Medulla oblongata (tissue), 1 donor: ENCODE measurements at regions not wholly inside any gene's neighbourhood (a gene's known extent, or its start where the extent isn't known, plus 50 kb on each side); places are given as distances from the start of the nearest gene placed in this dataset.
"Not testable (repeated sequence)": the region's sequence is repeated elsewhere in the genome, so short reads cannot be mapped to it uniquely, and the experiment has no call there.

Experiments
- DNase-seq: peaks from one replicate; pipeline ENCODE4 v3.0.0-alpha.2; 2015; ENCODE audit errors: extremely low spot score

GRCh38 chr22:48488611-48489511 lies 1338.8 kb downstream of the BRD1 start:
- DNase-seq, result no peak

- DNase-seq, result no peak
Measured at GRCh38 chr22:48488149-48488551, 1339.5 kb downstream of the BRD1 start.

GRCh38 chr22:48486558-48486957 lies 1341.1 kb downstream of the BRD1 start:
- DNase-seq, result no peak

- no peak for DNase-seq
Measured at GRCh38 chr22:48486134-48486532, 1341.5 kb downstream of the BRD1 start.

GRCh38 chr22:48485149-48486133 lies 1342.2 kb downstream of the BRD1 start:
- no peak for DNase-seq

GRCh38 chr22:48483764-48484528 lies 1343.7 kb downstream of the BRD1 start:
- no peak for DNase-seq

GRCh38 chr22:48482771-48483170 lies 1344.9 kb downstream of the BRD1 start:
- no peak for DNase-seq

- not testable (repeated sequence) for DNase-seq
Measured at GRCh38 chr22:48482198-48482597, 1345.5 kb downstream of the BRD1 start.

GRCh38 chr22:48481748-48482147 lies 1345.9 kb downstream of the BRD1 start:
- no peak for DNase-seq

- peak; percentile 59 for DNase-seq
Measured at GRCh38 chr22:48478529-48479265, 1349.0 kb downstream of the BRD1 start.

GRCh38 chr22:48478124-48478523 lies 1349.5 kb downstream of the BRD1 start:
- no peak for DNase-seq

GRCh38 chr22:48477031-48477721 lies 1350.5 kb downstream of the BRD1 start:
- DNase-seq, result peak; percentile 74

GRCh38 chr22:48476577-48476976 lies 1351.1 kb downstream of the BRD1 start:
- no peak for DNase-seq

- no peak for DNase-seq
Measured at GRCh38 chr22:48475661-48476345, 1351.9 kb downstream of the BRD1 start.

- no peak for DNase-seq
Measured at GRCh38 chr22:48474881-48475280, 1352.8 kb downstream of the BRD1 start.

GRCh38 chr22:48473202-48473601 lies 1354.5 kb downstream of the BRD1 start:
- no peak for DNase-seq

- DNase-seq, result no peak
Measured at GRCh38 chr22:48464246-48464645, 1363.4 kb downstream of the BRD1 start.

GRCh38 chr22:48459859-48460823 lies 1367.5 kb downstream of the BRD1 start:
- no peak for DNase-seq

GRCh38 chr22:48459259-48459658 lies 1368.4 kb downstream of the BRD1 start:
- no peak for DNase-seq
